Mesendoderm (in vitro differentiated cells): ENCODE measurements at regions not wholly inside any gene's neighbourhood (a gene's known extent, or its start where the extent isn't known, plus 50 kb on each side); places are given as distances from the start of the nearest gene placed in this dataset.

Experiments used
- DNase-seq: peaks from one replicate; pipeline ENCODE4 v3.0.0; 2013
- H2AK5ac ChIP-seq: 2 replicates; pipeline ENCODE4 v1.6.1; 2013; ENCODE audit warnings: low read length, inconsistent platforms
- H2BK120ac ChIP-seq: 2 replicates; pipeline ENCODE4 v1.6.1; 2013; ENCODE audit warnings: low read depth, mild to moderate bottlenecking, low read length, moderate library complexity, mixed read lengths
- H2BK15ac ChIP-seq: replicated peaks from 2 replicates; pipeline ENCODE4 v1.6.1; 2013; ENCODE audit warnings: low read depth, mild to moderate bottlenecking, moderate library complexity
- H2BK5ac ChIP-seq: 2 replicates; pipeline ENCODE4 v1.6.1; 2013; ENCODE audit warnings: low read length, inconsistent platforms
- H3K18ac ChIP-seq: 2 replicates; pipeline ENCODE4 v1.6.1; 2013; ENCODE audit warnings: mild to moderate bottlenecking, low read length, mixed read lengths
- H3K23ac ChIP-seq: one replicate; pipeline ENCODE4 v1.6.1; 2013; ENCODE audit warnings: low read length
- H3K27ac ChIP-seq: 2 replicates; pipeline ENCODE4 v1.5.1; 2013; ENCODE audit warnings: low read depth, mild to moderate bottlenecking, inconsistent platforms, low read length, moderate library complexity
- H3K27me3 ChIP-seq: 2 replicates; pipeline ENCODE4 v1.6.1; 2013; ENCODE audit warnings: low read length, control low read depth, mild to moderate bottlenecking, inconsistent platforms; ENCODE audit not compliant: insufficient read depth, poor library complexity
- H3K36me3 ChIP-seq: 2 replicates; pipeline ENCODE4 v1.6.1; 2013; ENCODE audit warnings: low read length, inconsistent platforms; ENCODE audit not compliant: control insufficient read depth, insufficient read depth
- H3K4ac ChIP-seq: one replicate; pipeline ENCODE4 v1.6.1; 2013; ENCODE audit warnings: low read depth, mild to moderate bottlenecking, low read length, moderate library complexity
- H3K4me1 ChIP-seq: 2 replicates; pipeline ENCODE4 v1.6.1; 2013; ENCODE audit warnings: low read depth, low read length, inconsistent platforms; ENCODE audit not compliant: control insufficient read depth
- H3K4me2 ChIP-seq: 2 replicates; pipeline ENCODE4 v1.6.1; 2013; ENCODE audit warnings: low read length
- H3K4me3 ChIP-seq: 2 replicates; pipeline ENCODE4 v1.5.1; 2013; ENCODE audit warnings: mild to moderate bottlenecking, low read length
- H3K56ac ChIP-seq: one replicate; pipeline ENCODE4 v1.6.1; 2013; ENCODE audit warnings: low read length
- H3K79me1 ChIP-seq: 2 replicates; pipeline ENCODE4 v1.6.1; 2013; ENCODE audit warnings: low read length, inconsistent platforms
- H3K79me2 ChIP-seq: 2 replicates; pipeline ENCODE4 v1.6.1; 2013; ENCODE audit warnings: mild to moderate bottlenecking, low read length; ENCODE audit not compliant: control insufficient read depth, insufficient read depth
- H3K9ac ChIP-seq: 2 replicates; pipeline ENCODE4 v1.6.1; 2013; ENCODE audit warnings: low read length, inconsistent platforms
- H4K5ac ChIP-seq: one replicate; pipeline ENCODE4 v1.6.1; 2013; ENCODE audit warnings: low read length
- H4K8ac ChIP-seq: one replicate; pipeline ENCODE4 v1.6.1; 2013; ENCODE audit warnings: low read depth, mild to moderate bottlenecking, control low read depth, low read length, moderate library complexity
- WGBS: extraction: QIAGEN DNeasy Blood & Tissue Kit; methylation state at CpG from one replicate; pipeline ENCODE4 v1.1.7; 2013; ENCODE audit warnings: low lambda C conversion rate, missing lambda C conversion rate; ENCODE audit not compliant: insufficient coverage; ENCODE audit errors: extremely low coverage; 5-methylcytosine and 5-hydroxymethylcytosine counted together

DNA sequence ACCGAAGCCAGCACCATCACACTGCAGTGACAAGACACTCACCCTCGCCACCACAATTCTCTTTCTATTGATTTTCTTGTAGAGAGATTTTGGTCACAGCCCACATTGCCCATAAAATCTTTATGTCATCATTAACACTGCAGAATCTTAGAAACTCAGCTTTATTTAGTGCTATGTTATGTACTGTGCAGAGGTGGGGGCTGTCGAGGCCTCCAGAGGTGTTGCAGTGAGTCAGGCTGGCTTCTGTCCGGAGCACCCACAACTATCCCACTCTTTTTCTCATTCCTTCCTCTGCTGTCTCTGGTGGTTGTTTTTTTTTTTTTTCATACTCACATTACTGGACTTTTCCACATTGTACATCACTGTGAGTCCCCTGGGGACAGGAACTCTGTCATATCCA is 677.4 kb upstream of the HS6ST1 start:
- no peak overlapping the region for H3K23ac ChIP-seq

DNA sequence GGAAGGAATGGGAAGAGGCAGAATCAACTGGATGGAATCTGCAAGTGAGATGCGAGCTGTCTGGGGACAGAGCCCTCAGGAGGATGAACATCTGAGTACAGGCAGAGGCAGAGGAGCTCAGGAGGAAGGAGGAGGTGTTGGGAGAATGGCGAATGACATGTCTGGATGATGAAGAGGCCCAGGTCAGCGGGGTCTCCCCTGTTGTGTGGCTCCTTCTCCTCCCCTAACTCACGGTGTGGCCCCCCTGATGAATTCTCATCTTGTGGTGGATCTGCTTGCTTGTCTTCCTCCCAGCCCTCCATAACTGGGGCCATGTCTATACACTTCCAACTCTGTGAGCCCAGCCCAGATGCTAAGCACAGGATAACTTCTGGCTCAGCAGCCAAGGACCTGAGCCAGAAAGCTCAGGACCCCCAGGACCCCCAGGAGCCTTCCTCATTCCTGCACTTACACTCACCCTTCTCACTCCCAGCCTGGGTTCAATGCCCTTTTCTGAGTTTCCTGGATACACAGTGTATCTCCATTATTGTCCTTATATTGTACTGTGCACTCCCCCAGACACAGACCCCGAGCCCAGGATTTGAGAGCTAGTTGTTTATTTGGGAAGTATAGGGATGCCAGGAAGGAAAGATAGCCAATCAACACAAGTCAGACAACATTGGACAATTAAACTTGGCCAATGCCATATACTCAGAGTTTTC is 678.6 kb upstream of the HS6ST1 start:
- H3K79me2 ChIP-seq = no peaks in the 10 kb centered on the region
- H3K79me1 ChIP-seq = no peaks in the 10 kb centered on the region
- WGBS = no CpG with 5 or more reads among the region's 5 CpGs
- no peak overlapping the region for H3K27ac ChIP-seq
- no peak overlapping the region for H3K4me3 ChIP-seq
- H3K4me1 ChIP-seq = no peaks in the 10 kb centered on the region
- H2BK15ac ChIP-seq = no peak overlapping the region
- H3K36me3 ChIP-seq = no peaks in the 10 kb centered on the region
- DNase-seq = no peak
- no peak overlapping the region for H2BK120ac ChIP-seq
- H2BK5ac ChIP-seq = no peak overlapping the region
- no peak overlapping the region for H4K8ac ChIP-seq
- no peak overlapping the region for H3K18ac ChIP-seq
- no peak overlapping the region for H3K9ac ChIP-seq
- no peak overlapping the region for H3K56ac ChIP-seq
- no peak overlapping the region for H4K5ac ChIP-seq
- H2AK5ac ChIP-seq = no peak overlapping the region
- H3K23ac ChIP-seq = no peak overlapping the region
- no peak overlapping the region for H3K4ac ChIP-seq
- H3K27me3 ChIP-seq = no peaks in the 10 kb centered on the region
- no peak overlapping the region for H3K4me2 ChIP-seq

More for the DNA sequence above, 677.4 kb upstream of the HS6ST1 start:
- Histone ChIP-seq H3K4me1 (no peaks in the 10 kb centered on the region), H3K4me3 (no peak overlapping the region), H3K56ac (no peak overlapping the region), H3K9ac (no peak overlapping the region), H3K18ac (no peak overlapping the region), H4K8ac (no peak overlapping the region), H3K79me2 (no peaks in the 10 kb centered on the region), H3K4me2 (no peak overlapping the region), H2BK120ac (no peak overlapping the region), H4K5ac (no peak overlapping the region), H2BK15ac (no peak overlapping the region), H3K4ac (no peak overlapping the region), H3K36me3 (no peaks in the 10 kb centered on the region), H2BK5ac (no peak overlapping the region), H2AK5ac (no peak overlapping the region), H3K27ac (no peak overlapping the region), H3K79me1 (no peaks in the 10 kb centered on the region), H3K27me3 (no peaks in the 10 kb centered on the region)
- WGBS = no CpG with 5 or more reads among the region's 4 CpGs
- DNase-seq = no peak

DNA sequence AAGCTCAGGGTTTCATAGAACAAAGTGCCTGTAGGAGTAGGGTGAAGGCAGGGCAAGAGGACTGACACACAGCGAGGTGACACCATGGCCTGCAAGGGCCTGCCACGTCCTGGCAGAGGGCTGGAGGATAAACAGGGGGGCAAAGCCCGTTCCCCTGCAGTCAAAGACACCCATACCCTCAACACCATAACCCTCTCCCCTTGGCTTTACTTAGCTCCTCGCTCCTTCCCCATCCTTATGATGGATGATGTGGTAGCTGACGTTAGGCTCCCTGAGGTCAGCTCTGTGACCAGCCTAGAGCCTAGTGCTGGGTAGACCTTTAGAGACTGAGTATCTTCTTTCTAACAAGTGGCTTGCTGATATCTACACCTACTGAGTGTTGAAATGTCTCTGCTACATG is 683.3 kb upstream of the HS6ST1 start:
- Histone ChIP-seq H4K8ac (no peak overlapping the region), H2AK5ac (no peak overlapping the region), H3K18ac (no peak overlapping the region), H3K56ac (no peak overlapping the region), H3K4me2 (no peak overlapping the region), H3K9ac (no peak overlapping the region), H2BK120ac (no peak overlapping the region), H3K4me1 (no peaks in the 10 kb centered on the region), H3K79me2 (no peaks in the 10 kb centered on the region), H3K27me3 (no peaks in the 10 kb centered on the region), H3K36me3 (no peaks in the 10 kb centered on the region), H3K27ac (no peak overlapping the region), H3K4ac (no peak overlapping the region), H2BK15ac (no peak overlapping the region), H4K5ac (no peak overlapping the region), H3K23ac (no peak overlapping the region), H3K4me3 (no peak overlapping the region), H3K79me1 (no peaks in the 10 kb centered on the region), H2BK5ac (no peak overlapping the region)
- DNase-seq = no peak
- no CpG with 5 or more reads among the region's 5 CpGs for WGBS

DNA sequence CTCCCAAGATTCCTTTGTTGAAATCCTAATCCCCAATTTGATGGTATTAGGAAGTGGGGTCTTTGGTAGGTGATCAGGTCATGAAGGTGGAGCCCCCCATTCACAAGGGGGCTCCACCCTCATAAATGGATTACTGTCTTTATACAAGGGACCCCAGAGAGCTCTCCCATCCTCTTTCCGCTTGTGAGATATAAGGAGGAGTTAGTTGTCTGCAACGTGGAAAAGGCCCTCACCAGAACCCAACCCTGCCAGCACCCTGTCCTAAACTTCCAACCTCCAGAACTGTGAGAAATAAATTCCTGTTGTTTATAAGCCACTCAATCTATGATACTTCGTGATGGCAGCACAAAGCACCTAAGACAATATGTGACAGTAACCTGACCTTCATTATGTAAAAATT is 684.1 kb upstream of the HS6ST1 start:
- H3K27ac ChIP-seq = no peak overlapping the region
- H2BK15ac ChIP-seq = no peak overlapping the region
- H3K4me2 ChIP-seq = no peak overlapping the region
- no peak overlapping the region for H4K8ac ChIP-seq
- DNase-seq = no peak
- H3K23ac ChIP-seq = no peak overlapping the region
- H3K4me3 ChIP-seq = no peak overlapping the region
- no peaks in the 10 kb centered on the region for H3K79me2 ChIP-seq
- H2BK120ac ChIP-seq = no peak overlapping the region
- H3K4me1 ChIP-seq = no peaks in the 10 kb centered on the region
- H4K5ac ChIP-seq = no peak overlapping the region
- no CpG with 5 or more reads among the region's 3 CpGs for WGBS
- H3K18ac ChIP-seq = no peak overlapping the region
- H3K56ac ChIP-seq = no peak overlapping the region
- H2AK5ac ChIP-seq = no peak overlapping the region
- H3K4ac ChIP-seq = no peak overlapping the region
- H2BK5ac ChIP-seq = no peak overlapping the region
- no peaks in the 10 kb centered on the region for H3K36me3 ChIP-seq
- H3K9ac ChIP-seq = no peak overlapping the region
- H3K79me1 ChIP-seq = no peaks in the 10 kb centered on the region
- H3K27me3 ChIP-seq = no peaks in the 10 kb centered on the region

DNA sequence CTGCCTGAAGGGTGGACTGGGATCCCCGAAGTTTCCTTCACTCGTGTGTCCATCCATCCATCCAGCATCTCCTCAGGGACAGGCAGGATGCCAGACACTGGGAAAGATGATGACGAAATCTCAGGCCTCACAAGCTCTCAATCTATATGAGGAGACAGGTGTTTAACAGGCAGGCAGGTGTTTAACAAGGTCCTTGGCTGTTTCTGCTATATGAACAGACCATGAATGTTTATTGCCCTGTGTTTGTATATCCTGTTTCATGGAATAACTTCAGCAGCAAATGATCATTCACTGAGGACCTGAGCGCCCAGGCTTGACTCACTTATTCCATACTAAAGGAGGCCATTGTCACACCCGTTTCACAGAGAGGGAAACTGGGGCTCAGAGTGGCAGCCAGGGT is 685.8 kb upstream of the HS6ST1 start:
- no peak overlapping the region for H3K27ac ChIP-seq
- H3K4me1 ChIP-seq = no peaks in the 10 kb centered on the region
- H3K4me2 ChIP-seq = no peak overlapping the region
- H2BK5ac ChIP-seq = no peak overlapping the region
- H3K9ac ChIP-seq = no peak overlapping the region
- no CpG with 5 or more reads among the region's 5 CpGs for WGBS
- H2BK120ac ChIP-seq = no peak overlapping the region
- no peak overlapping the region for H2BK15ac ChIP-seq
- no peaks in the 10 kb centered on the region for H3K79me1 ChIP-seq
- H3K79me2 ChIP-seq = no peaks in the 10 kb centered on the region
- H3K4me3 ChIP-seq = no peak overlapping the region
- H3K36me3 ChIP-seq = no peaks in the 10 kb centered on the region
- no peak for DNase-seq
- H3K18ac ChIP-seq = no peak overlapping the region
- no peak overlapping the region for H4K8ac ChIP-seq
- no peak overlapping the region for H3K23ac ChIP-seq
- H3K4ac ChIP-seq = no peak overlapping the region
- H3K56ac ChIP-seq = no peak overlapping the region
- no peak overlapping the region for H2AK5ac ChIP-seq
- no peaks in the 10 kb centered on the region for H3K27me3 ChIP-seq
- no peak overlapping the region for H4K5ac ChIP-seq

DNA sequence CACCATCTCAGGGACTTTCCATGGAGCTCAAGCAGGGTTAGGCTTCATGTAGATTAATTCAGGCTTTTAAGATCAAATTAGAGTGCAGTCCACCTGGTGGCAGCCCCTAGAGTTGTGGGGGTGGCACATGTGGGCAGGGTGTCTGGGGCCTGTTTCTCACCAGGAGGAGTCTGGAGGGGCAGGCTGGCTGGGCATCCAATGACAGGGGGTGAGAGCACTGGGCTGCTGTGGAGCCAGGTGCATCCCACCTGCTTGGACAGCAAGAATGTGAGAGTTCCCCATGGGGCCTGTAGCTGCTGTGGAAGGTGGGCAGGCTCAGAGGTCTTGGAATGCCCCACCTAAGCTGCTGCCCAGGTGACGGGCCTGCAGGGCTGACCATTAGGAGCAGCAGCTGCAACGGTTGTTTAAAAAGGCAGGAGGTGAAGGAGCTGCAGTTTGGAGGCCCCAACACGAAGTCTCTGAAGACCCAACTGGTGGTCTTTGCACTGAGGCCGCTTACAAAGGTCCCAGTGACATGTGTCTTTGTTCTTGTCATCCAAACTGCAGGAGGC is 686.3 kb upstream of the HS6ST1 start:
- Histone ChIP-seq H2AK5ac (no peak overlapping the region), H3K4me3 (no peak overlapping the region), H3K56ac (no peak overlapping the region), H4K5ac (no peak overlapping the region), H3K4me2 (no peak overlapping the region), H3K9ac (no peak overlapping the region), H4K8ac (no peak overlapping the region), H2BK5ac (no peak overlapping the region), H3K79me1 (no peaks in the 10 kb centered on the region), H2BK15ac (no peak overlapping the region), H3K27ac (no peak overlapping the region), H3K23ac (no peak overlapping the region), H3K36me3 (no peaks in the 10 kb centered on the region), H3K27me3 (no peaks in the 10 kb centered on the region), H3K4me1 (no peaks in the 10 kb centered on the region), H3K79me2 (no peaks in the 10 kb centered on the region), H3K4ac (no peak overlapping the region), H3K18ac (no peak overlapping the region), H2BK120ac (no peak overlapping the region)
- no CpG with 5 or more reads among the region's 4 CpGs for WGBS
- DNase-seq = no peak
